ENCODE measurements at regions not wholly inside any gene's neighbourhood (a gene's known extent, or its start where the extent isn't known, plus 50 kb on each side); places are given as distances from the start of the nearest gene placed in this dataset.

GRCh38 chr9:84573083-84573482 lies 96.4 kb upstream of the NTRK2 start:
- H4K20me1 ChIP-seq (ENCODE audit: insufficient read depth): no peaks in the 10 kb centered on the region
- POLR2A ChIA-PET: no interaction called here
- H3K27ac ChIP-seq (ENCODE audit: low read depth, low read length): no peak overlapping the region
- no peak overlapping the region for H3K9ac ChIP-seq (ENCODE audit: low read length)
- no peaks in the 10 kb centered on the region for H3K9me2 ChIP-seq (ENCODE audit: insufficient read depth)
- TF ChIP-seq CTCF (IDR thresholded peaks at IDR 0.05 in 2 of 3, conservative IDR thresholded peaks at IDR 0.05 in 1 of 3; ENCODE audit: borderline replicate concordance in 1 of 3, insufficient read depth in 1 of 3, low read depth in 2 of 3, low read length in 2 of 3) (no peak), ZNF274 (IDR thresholded peaks at IDR 0.05; ENCODE audit: low read depth, low read length) (no peak), POLR2A (IDR thresholded peaks at IDR 0.05; ENCODE audit: borderline replicate concordance, extremely low read depth, insufficient read depth, insufficient read length) (no peak), YY1 (IDR thresholded peaks at IDR 0.05; ENCODE audit: extremely low read depth, insufficient replicate concordance, low read depth, low read length) (no peak), POLR2AphosphoS5 (IDR thresholded peaks at IDR 0.05; ENCODE audit: low read depth, low read length) (no peak), EZH2phosphoT487 (IDR thresholded peaks at IDR 0.05; ENCODE audit: borderline replicate concordance) (no peak)
- intact Hi-C loops (cut with micrococcal nuclease): no loop called here
- H3K4me1 ChIP-seq (ENCODE audit: control insufficient read depth in 1 of 2, insufficient read depth in 2 of 2, low read length in 2 of 2): no peaks in the 10 kb centered on the region
- no peak for DNase-seq (ENCODE audit: low read depth, low spot score)
- H3K79me2 ChIP-seq (ENCODE audit: insufficient read depth, low read length): no peaks in the 10 kb centered on the region
- no peaks in the 10 kb centered on the region for H3K36me3 ChIP-seq (ENCODE audit: control insufficient read depth in 1 of 2, insufficient read depth in 2 of 2, low read length in 2 of 2)
- no peak overlapping the region for H2AFZ ChIP-seq (ENCODE audit: low read depth, low read length, poor library complexity, severe bottlenecking)
- H3K4me2 ChIP-seq (ENCODE audit: low read length): no peak overlapping the region
- H3K4me3 ChIP-seq (replicated peaks in 1 of 2; ENCODE audit: low read depth in 1 of 2, low read length in 2 of 2): no peak overlapping the region
- no peak for ATAC-seq
- CTCF ChIA-PET: no interaction called here
- RAD21 ChIA-PET (ENCODE audit: low non-redundant PET in 1 of 2, low total read pairs in 2 of 2, uncharacterized antibody in 2 of 2, unreplicated experiment in 2 of 2): no interaction called here
- no TSS peak for BruUV-seq (replicated peaks)
- no peaks in the 10 kb centered on the region for H3K27me3 ChIP-seq (ENCODE audit: insufficient read depth, low read length)
- H3K9me3 ChIP-seq (ENCODE audit: control insufficient read depth in 1 of 2, insufficient read depth in 1 of 2, low read depth in 1 of 2, low read length in 2 of 2): no peaks in the 10 kb centered on the region

- CTCF ChIA-PET: no interaction called here
- H3K9me2 ChIP-seq (ENCODE audit: insufficient read depth): no peaks in the 10 kb centered on the region
- POLR2A ChIA-PET: interaction anchor here (0.6 kb wide), 1 partner anchor 28 kb away, joined by 3 read pairs; no protein-coding TSS in a partner anchor
Measured at GRCh38 chr9:84575705-84576104, 93.8 kb upstream of the NTRK2 start.

More at GRCh38 chr9:84575705-84576104, 93.8 kb upstream of the NTRK2 start:
- Histone ChIP-seq H3K79me2 (ENCODE audit: insufficient read depth, low read length) (no peaks in the 10 kb centered on the region), H3K4me1 (ENCODE audit: control insufficient read depth in 1 of 2, insufficient read depth in 2 of 2, low read length in 2 of 2) (no peaks in the 10 kb centered on the region), H3K4me3 (replicated peaks in 1 of 2; ENCODE audit: low read depth in 1 of 2, low read length in 2 of 2) (no peak overlapping the region), H3K27ac (ENCODE audit: low read depth, low read length) (no peak overlapping the region), H3K36me3 (ENCODE audit: control insufficient read depth in 1 of 2, insufficient read depth in 2 of 2, low read length in 2 of 2) (no peaks in the 10 kb centered on the region), H3K9ac (ENCODE audit: low read length) (no peak overlapping the region), H3K27me3 (ENCODE audit: insufficient read depth, low read length) (no peaks in the 10 kb centered on the region; the same call in 1 of the 2 replicates), H3K9me3 (ENCODE audit: control insufficient read depth in 1 of 2, insufficient read depth in 1 of 2, low read depth in 1 of 2, low read length in 2 of 2) (no peaks in the 10 kb centered on the region), H2AFZ (ENCODE audit: low read depth, low read length, poor library complexity, severe bottlenecking) (no peak overlapping the region), H3K4me2 (ENCODE audit: low read length) (no peak overlapping the region), H4K20me1 (ENCODE audit: insufficient read depth) (no peaks in the 10 kb centered on the region)
- TF ChIP-seq SRF (IDR thresholded peaks at IDR 0.05; ENCODE audit: low read depth) (no peak), FOSL1 (IDR thresholded peaks at IDR 0.05; ENCODE audit: low read depth) (no peak), EGR1 (IDR thresholded peaks at IDR 0.05; ENCODE audit: low read depth) (no peak), YY1 (IDR thresholded peaks at IDR 0.05; ENCODE audit: extremely low read depth, insufficient replicate concordance, low read depth, low read length) (no peak)
- RAD21 ChIA-PET (ENCODE audit: low non-redundant PET in 1 of 2, low total read pairs in 2 of 2, uncharacterized antibody in 2 of 2, unreplicated experiment in 2 of 2): no interaction called here
- no TSS peak for BruUV-seq (replicated peaks)
- DNase-seq (ENCODE audit: low read depth, low spot score) (no peak), ATAC-seq (no peak)
- intact Hi-C loops (cut with micrococcal nuclease): no loop called here

Data from HCT116 (cell line).